ENCODE measurements at regions not wholly inside any gene's neighbourhood (a gene's known extent, or its start where the extent isn't known, plus 50 kb on each side); places are given as distances from the start of the nearest gene placed in this dataset.

- TF ChIP-seq, protein P1, sequence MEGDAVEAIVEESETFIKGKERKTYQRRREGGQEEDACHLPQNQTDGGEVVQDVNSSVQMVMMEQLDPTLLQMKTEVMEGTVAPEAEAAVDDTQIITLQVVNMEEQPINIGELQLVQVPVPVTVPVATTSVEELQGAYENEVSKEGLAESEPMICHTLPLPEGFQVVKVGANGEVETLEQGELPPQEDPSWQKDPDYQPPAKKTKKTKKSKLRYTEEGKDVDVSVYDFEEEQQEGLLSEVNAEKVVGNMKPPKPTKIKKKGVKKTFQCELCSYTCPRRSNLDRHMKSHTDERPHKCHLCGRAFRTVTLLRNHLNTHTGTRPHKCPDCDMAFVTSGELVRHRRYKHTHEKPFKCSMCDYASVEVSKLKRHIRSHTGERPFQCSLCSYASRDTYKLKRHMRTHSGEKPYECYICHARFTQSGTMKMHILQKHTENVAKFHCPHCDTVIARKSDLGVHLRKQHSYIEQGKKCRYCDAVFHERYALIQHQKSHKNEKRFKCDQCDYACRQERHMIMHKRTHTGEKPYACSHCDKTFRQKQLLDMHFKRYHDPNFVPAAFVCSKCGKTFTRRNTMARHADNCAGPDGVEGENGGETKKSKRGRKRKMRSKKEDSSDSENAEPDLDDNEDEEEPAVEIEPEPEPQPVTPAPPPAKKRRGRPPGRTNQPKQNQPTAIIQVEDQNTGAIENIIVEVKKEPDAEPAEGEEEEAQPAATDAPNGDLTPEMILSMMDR (IDR thresholded peaks at IDR 0.05) = no peak
- no peak for TF ChIP-seq POLR2A (IDR thresholded peaks at IDR 0.05)
Measured at GRCh38 chr13:44223770-44224444, 149.7 kb upstream of the SERP2 start.

Data from suprapubic skin (tissue), 3 donors.